GM23248 (cell line): ENCODE measurements at regions not wholly inside any gene's neighbourhood (a gene's known extent, or its start where the extent isn't known, plus 50 kb on each side); places are given as distances from the start of the nearest gene placed in this dataset.

Experiments
- EZH2 ChIP-seq: fragments of 200-600 bp; sonication (generic); IDR thresholded peaks from 2 replicates; pipeline ENCODE4 v1.6.1; 2018; ENCODE audit warnings: antibody characterized with exemption, mild to moderate bottlenecking; ENCODE audit not compliant: insufficient read depth, poor library complexity, severe bottlenecking
- EZH2phosphoT487 ChIP-seq: fragments of 200-600 bp; sonication (generic); IDR thresholded peaks from 2 replicates; pipeline ENCODE4 v1.6.1; 2018; ENCODE audit warnings: antibody characterized with exemption, moderate library complexity, mild to moderate bottlenecking, low read depth; ENCODE audit not compliant: insufficient read depth

- no peak for TF ChIP-seq EZH2
- TF ChIP-seq EZH2phosphoT487, result no peak
These were observed 563.8 kb downstream of the PTPRU start for GRCh38 chr1:29800120-29800519.
